ENCODE measurements at regions not wholly inside any gene's neighbourhood (a gene's known extent, or its start where the extent isn't known, plus 50 kb on each side); places are given as distances from the start of the nearest gene placed in this dataset.

- DNase-seq (ENCODE audit: low spot score), result no peak
- no peak overlapping the region for H4K91ac ChIP-seq (ENCODE audit: low read depth, low read length, poor library complexity)
- no peak overlapping the region for H2BK120ac ChIP-seq (ENCODE audit: low read depth, low read length)
- no peaks in the 10 kb centered on the region for H3K9me3 ChIP-seq (replicated peaks in 1 of 2; ENCODE audit: control insufficient read depth in 2 of 2, insufficient read depth in 1 of 2, low read depth in 1 of 2, low read length in 2 of 2)
- peaks cover 0 to 2% of the 10 kb centered on the region in 2 donors for H3K4me1 ChIP-seq (ENCODE audit: control insufficient read depth in 2 of 2, insufficient read depth in 1 of 2, low read depth in 1 of 2, low read length in 2 of 2)
- H3K18ac ChIP-seq (ENCODE audit: low read length), result no peak overlapping the region
- H3K27ac ChIP-seq (replicated peaks; ENCODE audit: low read length), result no peak overlapping the region
- H4K8ac ChIP-seq (ENCODE audit: low read depth, low read length), result no peak overlapping the region
- H2BK5ac ChIP-seq (ENCODE audit: low read length), result no peak overlapping the region
- H3K4ac ChIP-seq (ENCODE audit: low read length), result no peak overlapping the region
- H2BK15ac ChIP-seq (ENCODE audit: low read length), result no peak overlapping the region
- H3K36me3 ChIP-seq (replicated peaks in 1 of 2; ENCODE audit: control insufficient read depth in 2 of 2, insufficient read depth in 2 of 2, low read length in 2 of 2), result no peaks in the 10 kb centered on the region
- no peak overlapping the region for H3K4me3 ChIP-seq (ENCODE audit: low read length in 2 of 2)
- no peak overlapping the region for H2BK12ac ChIP-seq (ENCODE audit: low read length)
- no peak overlapping the region for H3K4me2 ChIP-seq (ENCODE audit: insufficient read depth, low read length, poor library complexity, severe bottlenecking)
- H3K14ac ChIP-seq (ENCODE audit: low read length), result no peak overlapping the region
- no peak overlapping the region for H2AK5ac ChIP-seq (ENCODE audit: low read depth, low read length)
- no peaks in the 10 kb centered on the region for H3K79me1 ChIP-seq (ENCODE audit: low read depth, low read length)
- H3K23ac ChIP-seq (ENCODE audit: low read depth, low read length, poor library complexity), result no peak overlapping the region
- H3K27me3 ChIP-seq (ENCODE audit: control insufficient read depth in 3 of 3, insufficient read depth in 3 of 3, low read depth in 1 of 3, low read length in 3 of 3), result no peaks in the 10 kb centered on the region
- H2AFZ ChIP-seq (ENCODE audit: low read length), result no peak overlapping the region
- H3K9ac ChIP-seq (ENCODE audit: low read depth, low read length, poor library complexity), result no peak overlapping the region
- WGBS, 2 donors (ENCODE audit: extremely low coverage in 2 of 2, insufficient read length in 2 of 2, insufficient replicate concordance in 1 of 2), result no CpG with 5 or more reads among the region's 9 CpGs
Observed at GRCh38 chr9:120045011-120045410, 535.0 kb downstream of the CDK5RAP2 start.

DNA sequence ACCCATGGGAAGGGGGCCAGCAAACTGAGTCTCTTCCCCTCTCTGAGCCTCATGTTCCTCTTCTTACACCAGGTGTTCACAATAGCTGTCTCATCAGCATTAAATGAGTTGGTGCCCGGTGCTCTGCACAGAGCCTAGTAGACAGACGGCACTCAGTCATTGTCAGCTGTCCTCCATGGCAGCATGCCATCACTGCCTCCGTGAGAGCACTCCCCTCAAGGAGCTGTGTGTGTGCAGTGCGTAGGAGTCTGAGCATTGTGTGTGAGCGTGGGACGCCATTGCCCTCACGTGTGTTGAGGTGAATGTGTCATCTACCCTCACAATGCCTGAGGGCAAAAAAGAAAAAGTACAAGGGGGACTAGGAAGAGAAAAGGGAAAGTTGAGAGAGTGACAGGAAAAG, 536.5 kb downstream of the CDK5RAP2 start:
- no CpG with 5 or more reads among the region's 7 CpGs for WGBS, 2 donors (ENCODE audit: extremely low coverage in 2 of 2, insufficient read length in 2 of 2, insufficient replicate concordance in 1 of 2)
- Histone ChIP-seq H3K9ac (ENCODE audit: low read depth, low read length, poor library complexity) (no peak overlapping the region), H4K91ac (ENCODE audit: low read depth, low read length, poor library complexity) (no peak overlapping the region)

GRCh38 chr9:120040896-120041295, 539.1 kb downstream of the CDK5RAP2 start:
- no peak overlapping the region for H2AFZ ChIP-seq (ENCODE audit: low read length)
- H2BK5ac ChIP-seq (ENCODE audit: low read length), result no peak overlapping the region
- no peak overlapping the region for H2BK120ac ChIP-seq (ENCODE audit: low read depth, low read length)
- no peak overlapping the region for H3K27ac ChIP-seq (replicated peaks; ENCODE audit: low read length)
- H3K4me1 ChIP-seq (ENCODE audit: control insufficient read depth in 2 of 2, insufficient read depth in 1 of 2, low read depth in 1 of 2, low read length in 2 of 2), result peaks cover 0 to 4% of the 10 kb centered on the region in 2 donors
- H3K9me3 ChIP-seq (replicated peaks in 1 of 2; ENCODE audit: control insufficient read depth in 2 of 2, insufficient read depth in 1 of 2, low read depth in 1 of 2, low read length in 2 of 2), result no peaks in the 10 kb centered on the region
- no CpG with 5 or more reads among the region's 4 CpGs for WGBS, 2 donors (ENCODE audit: extremely low coverage in 2 of 2, insufficient read length in 2 of 2, insufficient replicate concordance in 1 of 2)
- no peak overlapping the region for H2BK12ac ChIP-seq (ENCODE audit: low read length)
- no peak overlapping the region for H3K9ac ChIP-seq (ENCODE audit: low read depth, low read length, poor library complexity)
- H3K79me1 ChIP-seq (ENCODE audit: low read depth, low read length), result no peaks in the 10 kb centered on the region
- H2AK5ac ChIP-seq (ENCODE audit: low read depth, low read length), result no peak overlapping the region
- H3K4me2 ChIP-seq (ENCODE audit: insufficient read depth, low read length, poor library complexity, severe bottlenecking), result no peak overlapping the region
- H3K18ac ChIP-seq (ENCODE audit: low read length), result no peak overlapping the region
- H3K4ac ChIP-seq (ENCODE audit: low read length), result no peak overlapping the region
- no peak overlapping the region for H2BK15ac ChIP-seq (ENCODE audit: low read length)
- no peak overlapping the region for H4K91ac ChIP-seq (ENCODE audit: low read depth, low read length, poor library complexity)
- no peak overlapping the region for H3K23ac ChIP-seq (ENCODE audit: low read depth, low read length, poor library complexity)
- no peak overlapping the region for H4K8ac ChIP-seq (ENCODE audit: low read depth, low read length)
- H3K4me3 ChIP-seq (ENCODE audit: low read length in 2 of 2), result no peak overlapping the region
- DNase-seq (ENCODE audit: low spot score), result no peak
- H3K36me3 ChIP-seq (replicated peaks in 1 of 2; ENCODE audit: control insufficient read depth in 2 of 2, insufficient read depth in 2 of 2, low read length in 2 of 2), result no peaks in the 10 kb centered on the region
- H3K27me3 ChIP-seq (ENCODE audit: control insufficient read depth in 3 of 3, insufficient read depth in 3 of 3, low read depth in 1 of 3, low read length in 3 of 3), result no peaks in the 10 kb centered on the region
- H3K14ac ChIP-seq (ENCODE audit: low read length), result no peak overlapping the region

More for the DNA sequence above, 536.5 kb downstream of the CDK5RAP2 start:
- DNase-seq (ENCODE audit: low spot score), result no peak
- H3K18ac ChIP-seq (ENCODE audit: low read length), result no peak overlapping the region
- no peak overlapping the region for H3K4me2 ChIP-seq (ENCODE audit: insufficient read depth, low read length, poor library complexity, severe bottlenecking)
- H3K79me1 ChIP-seq (ENCODE audit: low read depth, low read length), result no peaks in the 10 kb centered on the region
- no peak overlapping the region for H2BK5ac ChIP-seq (ENCODE audit: low read length)
- no peak overlapping the region for H3K14ac ChIP-seq (ENCODE audit: low read length)
- H2AK5ac ChIP-seq (ENCODE audit: low read depth, low read length), result no peak overlapping the region
- H3K36me3 ChIP-seq (replicated peaks in 1 of 2; ENCODE audit: control insufficient read depth in 2 of 2, insufficient read depth in 2 of 2, low read length in 2 of 2), result no peaks in the 10 kb centered on the region
- H3K27ac ChIP-seq (replicated peaks; ENCODE audit: low read length), result no peak overlapping the region
- H3K23ac ChIP-seq (ENCODE audit: low read depth, low read length, poor library complexity), result no peak overlapping the region
- no peak overlapping the region for H2BK12ac ChIP-seq (ENCODE audit: low read length)
- H3K4me3 ChIP-seq (ENCODE audit: low read length in 2 of 2), result no peak overlapping the region
- peaks cover 0 to 2% of the 10 kb centered on the region in 2 donors for H3K4me1 ChIP-seq (ENCODE audit: control insufficient read depth in 2 of 2, insufficient read depth in 1 of 2, low read depth in 1 of 2, low read length in 2 of 2)
- H3K4ac ChIP-seq (ENCODE audit: low read length), result no peak overlapping the region
- H2BK15ac ChIP-seq (ENCODE audit: low read length), result no peak overlapping the region
- no peaks in the 10 kb centered on the region for H3K27me3 ChIP-seq (ENCODE audit: control insufficient read depth in 3 of 3, insufficient read depth in 3 of 3, low read depth in 1 of 3, low read length in 3 of 3)
- H2BK120ac ChIP-seq (ENCODE audit: low read depth, low read length), result no peak overlapping the region
- no peak overlapping the region for H2AFZ ChIP-seq (ENCODE audit: low read length)
- no peak overlapping the region for H4K8ac ChIP-seq (ENCODE audit: low read depth, low read length)
- H3K9me3 ChIP-seq (replicated peaks in 1 of 2; ENCODE audit: control insufficient read depth in 2 of 2, insufficient read depth in 1 of 2, low read depth in 1 of 2, low read length in 2 of 2), result no peaks in the 10 kb centered on the region

DNA sequence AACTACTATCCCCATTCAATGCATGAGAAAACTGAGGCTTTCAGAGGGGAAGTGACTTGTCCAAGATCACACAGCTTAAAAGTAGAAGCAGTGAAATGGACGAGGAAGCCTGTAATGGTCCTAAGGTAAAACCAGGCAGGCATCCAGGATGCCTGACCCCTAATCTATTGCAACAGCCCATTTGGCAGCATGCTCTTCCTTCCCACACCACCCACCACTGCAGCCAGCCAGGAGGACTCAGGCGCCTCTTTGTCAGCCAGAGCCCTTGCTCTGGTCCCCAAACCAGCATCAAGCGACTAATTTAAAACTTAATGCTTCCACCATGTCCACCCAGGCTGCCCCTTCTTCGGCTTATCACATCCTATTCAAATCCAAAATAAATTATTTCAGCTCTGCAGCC, 541.6 kb downstream of the CDK5RAP2 start:
- peaks cover 0 to 4% of the 10 kb centered on the region in 2 donors for H3K4me1 ChIP-seq (ENCODE audit: control insufficient read depth in 2 of 2, insufficient read depth in 1 of 2, low read depth in 1 of 2, low read length in 2 of 2)
- no peaks in the 10 kb centered on the region for H3K27me3 ChIP-seq (ENCODE audit: control insufficient read depth in 3 of 3, insufficient read depth in 3 of 3, low read depth in 1 of 3, low read length in 3 of 3)
- H3K14ac ChIP-seq (ENCODE audit: low read length), result no peak overlapping the region
- no peak overlapping the region for H3K4me3 ChIP-seq (ENCODE audit: low read length in 2 of 2)
- no peak overlapping the region for H3K23ac ChIP-seq (ENCODE audit: low read depth, low read length, poor library complexity)
- no peaks in the 10 kb centered on the region for H3K79me1 ChIP-seq (ENCODE audit: low read depth, low read length)
- H3K9me3 ChIP-seq (replicated peaks in 1 of 2; ENCODE audit: control insufficient read depth in 2 of 2, insufficient read depth in 1 of 2, low read depth in 1 of 2, low read length in 2 of 2), result no peaks in the 10 kb centered on the region
- H4K91ac ChIP-seq (ENCODE audit: low read depth, low read length, poor library complexity), result no peak overlapping the region
- no peak overlapping the region for H2BK5ac ChIP-seq (ENCODE audit: low read length)
- WGBS, 2 donors (ENCODE audit: extremely low coverage in 2 of 2, insufficient read length in 2 of 2, insufficient replicate concordance in 1 of 2), result no CpG with 5 or more reads among the region's 4 CpGs
- no peak overlapping the region for H4K8ac ChIP-seq (ENCODE audit: low read depth, low read length)
- no peaks in the 10 kb centered on the region for H3K36me3 ChIP-seq (replicated peaks in 1 of 2; ENCODE audit: control insufficient read depth in 2 of 2, insufficient read depth in 2 of 2, low read length in 2 of 2)
- no peak for DNase-seq (ENCODE audit: low spot score)
- no peak overlapping the region for H2AFZ ChIP-seq (ENCODE audit: low read length)
- H3K9ac ChIP-seq (ENCODE audit: low read depth, low read length, poor library complexity), result no peak overlapping the region
- no peak overlapping the region for H2BK15ac ChIP-seq (ENCODE audit: low read length)
- no peak overlapping the region for H2BK120ac ChIP-seq (ENCODE audit: low read depth, low read length)
- H3K27ac ChIP-seq (replicated peaks; ENCODE audit: low read length), result no peak overlapping the region
- H3K4ac ChIP-seq (ENCODE audit: low read length), result no peak overlapping the region
- H2BK12ac ChIP-seq (ENCODE audit: low read length), result no peak overlapping the region
- H2AK5ac ChIP-seq (ENCODE audit: low read depth, low read length), result no peak overlapping the region
- H3K4me2 ChIP-seq (ENCODE audit: insufficient read depth, low read length, poor library complexity, severe bottlenecking), result no peak overlapping the region
- no peak overlapping the region for H3K18ac ChIP-seq (ENCODE audit: low read length)

Data from neuronal stem cell (in vitro differentiated cells).